ENCODE measurements at regions not wholly inside any gene's neighbourhood (a gene's known extent, or its start where the extent isn't known, plus 50 kb on each side); places are given as distances from the start of the nearest gene placed in this dataset.

DNA sequence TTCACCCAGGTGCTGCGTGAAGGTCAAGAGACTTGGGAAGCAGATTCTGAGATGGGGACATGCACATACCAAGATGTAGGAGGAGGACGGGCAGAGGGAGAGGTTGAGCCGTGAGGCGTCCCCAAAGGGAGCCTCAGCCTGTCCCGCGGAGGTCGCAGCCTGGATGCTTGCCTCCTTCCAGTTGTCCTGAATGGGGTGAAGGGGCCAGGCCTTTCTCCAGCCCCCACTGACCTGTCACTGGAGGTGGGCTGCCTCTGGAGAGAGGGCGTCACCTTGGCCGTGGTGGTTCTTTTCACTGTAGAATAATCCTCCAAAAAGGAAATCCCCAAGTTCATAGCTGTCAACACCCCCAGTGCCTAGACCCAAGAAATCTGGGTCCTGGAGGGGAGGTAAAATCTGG lies 283.0 kb upstream of the VSTM2A start:
- no peak overlapping the region for H3K4me2 ChIP-seq (ENCODE audit: low read depth, low read length)
- no peaks in the 10 kb centered on the region for H3K36me3 ChIP-seq (replicated peaks in 1 of 2; ENCODE audit: control insufficient read depth in 1 of 2, insufficient read depth in 2 of 2, low read length in 2 of 2)
- H3K4me1 ChIP-seq (ENCODE audit: insufficient read depth, low read length) = no peaks in the 10 kb centered on the region
- no peaks in the 10 kb centered on the region for H3K27me3 ChIP-seq (ENCODE audit: control insufficient read depth in 1 of 2, insufficient read depth in 2 of 2, low read length in 2 of 2)
- no peak overlapping the region for H3K9ac ChIP-seq (ENCODE audit: insufficient read depth, low read depth, low read length)
- intact Hi-C loops (cut with micrococcal nuclease; ENCODE audit: unreplicated experiment) (no loop called here), in situ Hi-C loops (cut with HindIII; ENCODE audit: extremely low pct_ligation_motif_present, low pct_unique_long_range_greater_than_20kb) (no loop called here)
- H3K9me3 ChIP-seq (ENCODE audit: low read length) = peaks cover 71% of the 10 kb centered on the region
- no peaks in the 10 kb centered on the region for H4K20me1 ChIP-seq (ENCODE audit: insufficient read depth, low read length)
- BruUV-seq (replicated peaks) = no TSS peak
- H3K27ac ChIP-seq (ENCODE audit: extremely low read length, insufficient read depth, low read length) = no peak overlapping the region
- no peak for TF ChIP-seq YY1 (IDR thresholded peaks at IDR 0.05; ENCODE audit: insufficient read depth, insufficient replicate concordance, low read depth, low read length)
- TF ChIP-seq ISL2 (CRISPR knock-in tag; IDR thresholded peaks at IDR 0.05) = no peak
- no peak for TF ChIP-seq STAG1 (CRISPR knock-in tag; IDR thresholded peaks at IDR 0.05)
- no peak for TF ChIP-seq NKX3-1 (CRISPR knock-in tag; IDR thresholded peaks at IDR 0.05)
- no peak for TF ChIP-seq ZNF790 (CRISPR knock-in tag; IDR thresholded peaks at IDR 0.05; ENCODE audit: borderline replicate concordance)
- no peak for TF ChIP-seq ZNF569 (CRISPR knock-in tag; IDR thresholded peaks at IDR 0.05; ENCODE audit: borderline replicate concordance)
- no peak for TF ChIP-seq ZNF619 (CRISPR knock-in tag; IDR thresholded peaks at IDR 0.05)
- TF ChIP-seq GRHL1 (CRISPR knock-in tag; conservative IDR thresholded peaks at IDR 0.05) = no peak
- no peak for TF ChIP-seq MAX (IDR thresholded peaks at IDR 0.05)
- no peak for TF ChIP-seq KDM1A (CRISPR knock-in tag; IDR thresholded peaks at IDR 0.05)
- TF ChIP-seq PAX8 (CRISPR knock-in tag; IDR thresholded peaks at IDR 0.05; ENCODE audit: borderline replicate concordance) = no peak
- TF ChIP-seq CCAR2 (optimal IDR thresholded peaks at IDR 0.05; ENCODE audit: low read depth, low read length) = no peak
- TF ChIP-seq SMARCC2 (IDR thresholded peaks at IDR 0.05) = no peak
- no peak for TF ChIP-seq HNRNPH1 (optimal IDR thresholded peaks at IDR 0.05; ENCODE audit: low read depth, low read length)
- TF ChIP-seq ZNF24 (IDR thresholded peaks at IDR 0.05) = no peak
- TF ChIP-seq REXO4 (CRISPR knock-in tag; IDR thresholded peaks at IDR 0.05; ENCODE audit: borderline replicate concordance) = no peak
- TF ChIP-seq ZNF766 (CRISPR knock-in tag; IDR thresholded peaks at IDR 0.05; ENCODE audit: borderline replicate concordance) = no peak
- WGBS (ENCODE audit: low lambda C conversion rate) = 13% methylated on average over 4 of the region's 9 CpGs
- ChIA-PET POLR2A (no interaction called here), CTCF (ENCODE audit: low intra/inter-chr PET ratio, low total read pairs) (no interaction called here)
- no peak for FAIRE-seq
- no peak for ATAC-seq
- no peak for DNase-seq (ENCODE audit: low spot score)
- H3K4me3 ChIP-seq (replicated peaks in 1 of 3; ENCODE audit: insufficient read depth in 1 of 3, low read depth in 2 of 3, low read length in 3 of 3) = no peak overlapping the region
- no peaks in the 10 kb centered on the region for H3K79me2 ChIP-seq (ENCODE audit: insufficient read depth, low read length)
- H2AFZ ChIP-seq (ENCODE audit: low read length) = no peak overlapping the region
